ENCODE measurements at regions not wholly inside any gene's neighbourhood (a gene's known extent, or its start where the extent isn't known, plus 50 kb on each side); places are given as distances from the start of the nearest gene placed in this dataset.

- TF ChIP-seq EZH2 (IDR thresholded peaks at IDR 0.05; ENCODE audit: borderline replicate concordance, low read depth, low read length, severe bottlenecking) = no peak
- TF ChIP-seq CTCF (IDR thresholded peaks at IDR 0.05; ENCODE audit: extremely low read depth in 1 of 2, insufficient read depth in 1 of 2, low read depth in 1 of 2, low read length in 2 of 2) = peak; percentile 25 to 28
- no peak for TF ChIP-seq MYC (IDR thresholded peaks at IDR 0.05; ENCODE audit: low read depth, low read length)
- TF ChIP-seq POLR2A (IDR thresholded peaks at IDR 0.05; ENCODE audit: low read depth, low read length) = no peak
- peak; percentile 92 for TF ChIP-seq FOS (IDR thresholded peaks at IDR 0.05; ENCODE audit: borderline replicate concordance, insufficient read depth, low read length)
Observed at GRCh38 chr15:35293353-35294130, 208.4 kb upstream of the NANOGP8 start.

All from endothelial cell of umbilical vein (primary cell).